GM19463 (cell line): ENCODE measurements at regions not wholly inside any gene's neighbourhood (a gene's known extent, or its start where the extent isn't known, plus 50 kb on each side); places are given as distances from the start of the nearest gene placed in this dataset.

Source experiments
- ATAC-seq: cut with Tn5 transposase; IDR thresholded peaks from one replicate; pipeline ENCODE4 v1.9.1; 2021; ENCODE audit warnings: mild to moderate bottlenecking, moderate library complexity; ENCODE audit not compliant: unreplicated experiment

DNA sequence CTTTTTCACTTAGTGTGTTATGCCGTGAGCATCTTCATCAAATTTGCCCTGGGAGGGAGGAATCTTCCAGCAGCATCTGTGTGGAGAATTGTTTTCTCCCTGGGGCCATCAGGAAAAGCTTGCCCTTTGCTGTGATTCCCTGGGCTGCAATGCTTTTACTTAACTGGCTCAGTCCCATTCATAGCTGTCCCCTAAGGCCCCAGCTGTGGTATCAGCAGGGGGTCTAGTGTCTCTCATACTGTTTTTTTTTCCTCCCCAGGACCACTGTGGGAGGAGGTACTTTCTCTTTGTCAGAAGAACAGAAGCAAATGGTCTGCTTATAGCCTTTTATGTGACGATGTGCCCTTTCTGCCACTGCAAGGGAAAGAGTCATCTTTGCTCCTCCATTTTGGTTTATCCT is 176.8 kb upstream of the CELF4 start:
- no peak for ATAC-seq

DNA sequence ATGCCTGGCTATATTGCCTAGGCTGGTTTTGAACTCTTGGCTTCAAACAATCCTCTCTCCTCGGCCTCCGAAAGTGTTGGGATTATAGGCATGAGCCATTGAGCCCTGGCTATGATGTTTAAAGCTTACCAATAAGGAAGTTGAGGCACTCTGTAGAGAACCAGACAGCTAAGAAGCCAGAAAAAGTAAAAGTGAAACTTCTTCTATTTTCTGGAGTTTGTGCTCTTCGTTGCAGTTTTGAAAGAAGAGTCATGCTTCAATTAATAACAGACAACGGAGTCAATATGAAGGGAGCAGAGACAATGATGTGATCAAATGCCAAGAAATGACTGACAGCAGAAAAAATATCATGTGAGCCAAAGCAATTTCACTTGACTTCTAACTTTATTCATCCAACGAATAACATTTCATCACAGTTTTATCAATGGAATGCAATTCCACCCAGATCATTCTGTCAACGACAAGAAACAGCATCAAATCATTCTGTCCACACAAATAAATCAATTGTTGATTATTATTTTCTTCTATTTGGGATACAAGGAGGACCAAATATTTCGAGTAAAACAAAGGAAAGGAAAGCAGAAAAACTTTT is 175.5 kb upstream of the CELF4 start:
- ATAC-seq = no peak

DNA sequence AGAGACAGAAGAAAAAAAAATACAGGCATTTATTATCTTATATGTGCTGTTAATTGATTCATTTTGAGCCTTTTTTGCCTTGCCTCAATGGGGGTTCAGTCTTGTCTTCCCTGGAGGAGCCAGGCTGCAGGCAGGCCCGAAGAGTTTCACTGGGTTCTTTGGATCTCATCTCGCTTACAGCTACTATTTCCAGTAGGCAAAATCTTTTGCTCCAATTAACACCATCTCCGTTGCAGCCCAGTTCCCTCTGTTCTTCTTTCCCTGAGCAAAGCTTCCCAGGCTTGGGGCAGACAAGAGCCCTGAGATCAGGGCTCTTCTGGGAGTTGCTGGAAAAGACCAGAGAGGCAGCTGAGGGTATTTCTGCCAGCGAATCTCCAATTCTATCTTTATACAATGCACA is 168.8 kb upstream of the CELF4 start:
- ATAC-seq = no peak

DNA sequence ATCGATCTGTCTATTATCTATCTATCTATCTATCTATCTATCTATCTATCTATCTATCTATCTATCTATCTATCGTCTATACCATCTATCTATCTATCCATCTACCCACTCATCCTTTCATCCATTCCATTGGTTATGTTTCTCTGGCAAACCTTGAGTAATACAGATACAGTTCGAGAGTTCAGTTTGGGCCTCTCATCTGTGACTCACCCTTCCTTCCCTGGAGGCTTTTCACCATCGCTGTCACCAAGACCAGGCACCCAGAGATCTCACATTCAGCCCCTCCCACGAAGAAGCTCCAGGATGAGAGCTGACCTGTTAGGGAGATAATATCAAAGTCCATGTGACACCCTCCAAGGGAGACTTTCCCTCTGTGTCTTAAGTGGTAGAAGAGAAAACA is 164.1 kb upstream of the CELF4 start:
- ATAC-seq = no peak

DNA sequence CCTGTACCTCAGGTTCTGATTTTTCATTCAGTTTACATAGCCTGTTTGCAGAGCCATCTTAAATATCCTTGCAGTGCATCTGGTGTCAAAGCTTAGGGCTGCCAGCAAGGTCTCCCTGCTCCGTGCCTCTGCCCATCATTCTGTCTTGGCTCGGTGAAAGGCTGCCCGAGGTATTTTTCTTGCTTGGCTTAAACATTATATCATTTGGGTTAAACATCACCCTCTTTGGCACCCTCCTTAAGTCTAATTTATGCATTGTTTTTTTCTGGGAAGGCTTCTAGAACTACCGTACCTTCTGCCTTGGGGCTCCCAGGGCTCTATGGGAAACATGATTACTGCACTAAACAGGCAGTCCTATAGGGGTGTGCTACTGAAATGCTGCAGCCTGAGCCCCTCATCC is 158.6 kb upstream of the CELF4 start:
- no peak for ATAC-seq

DNA sequence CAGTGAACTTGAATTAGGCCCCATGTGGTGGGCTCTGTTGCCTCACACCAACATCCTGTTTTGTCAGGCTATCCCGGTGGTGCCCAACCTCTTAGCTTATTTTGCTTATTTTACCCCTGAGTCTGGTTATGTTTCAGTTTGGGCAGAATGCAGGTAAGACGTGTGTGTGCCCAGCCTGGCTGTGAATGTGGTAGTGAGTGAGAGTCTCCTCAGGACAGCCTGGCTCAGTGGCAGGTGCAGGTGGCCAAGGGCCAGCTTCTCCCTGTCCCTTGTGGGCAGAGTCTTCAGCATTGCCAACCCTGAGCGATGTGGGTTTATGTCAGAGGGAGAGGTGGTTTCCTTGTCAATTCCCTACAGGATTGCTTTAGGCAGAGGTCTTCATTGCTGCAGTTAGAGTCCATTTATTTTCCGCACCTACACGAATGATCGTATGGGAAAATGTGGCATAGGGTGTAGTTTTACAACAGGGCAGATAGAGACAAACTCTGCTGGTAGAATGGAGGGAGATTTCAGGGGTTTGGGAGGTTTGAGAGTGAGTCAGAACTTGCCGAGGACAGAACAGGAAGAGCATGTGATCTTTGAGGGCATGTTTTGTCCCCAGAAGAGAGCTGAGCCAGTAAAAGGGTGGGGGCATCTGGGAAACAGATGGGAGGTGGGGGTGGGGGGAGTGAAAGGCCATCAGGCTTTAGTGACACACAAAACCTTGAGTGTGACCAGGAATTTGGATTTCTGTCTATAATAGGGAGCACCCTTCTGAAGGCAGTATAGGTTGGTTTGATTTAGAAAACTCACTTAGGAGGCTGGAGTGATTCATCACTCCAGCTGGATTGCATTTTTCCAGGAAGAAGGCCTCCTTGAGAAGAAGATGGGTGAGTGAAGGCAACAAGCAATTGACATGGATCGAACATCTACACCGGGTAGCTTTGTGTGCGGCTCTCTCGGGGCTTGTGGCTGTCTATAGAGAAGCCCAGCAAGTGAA is 156.2 kb upstream of the CELF4 start:
- no peak for ATAC-seq

DNA sequence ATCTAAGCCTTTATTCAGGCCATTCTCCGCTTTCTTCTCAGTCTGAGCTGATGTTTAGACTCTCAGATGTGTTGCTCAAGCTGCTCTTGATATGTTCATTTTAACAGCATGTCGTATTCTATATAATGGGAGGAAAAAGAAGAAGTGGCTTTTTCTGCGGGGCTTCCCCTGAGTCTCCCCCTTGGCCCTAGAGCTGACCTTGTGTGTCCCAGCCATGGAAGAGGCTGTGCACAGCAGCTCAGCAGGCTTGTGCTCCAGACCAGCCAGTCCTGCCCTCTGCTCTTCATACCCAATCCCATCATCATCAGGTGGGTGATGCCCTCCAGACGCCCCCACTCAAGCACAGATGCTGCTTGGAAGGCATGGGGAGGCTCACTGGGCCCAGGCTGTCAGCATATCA is 155.1 kb upstream of the CELF4 start:
- no peak for ATAC-seq

DNA sequence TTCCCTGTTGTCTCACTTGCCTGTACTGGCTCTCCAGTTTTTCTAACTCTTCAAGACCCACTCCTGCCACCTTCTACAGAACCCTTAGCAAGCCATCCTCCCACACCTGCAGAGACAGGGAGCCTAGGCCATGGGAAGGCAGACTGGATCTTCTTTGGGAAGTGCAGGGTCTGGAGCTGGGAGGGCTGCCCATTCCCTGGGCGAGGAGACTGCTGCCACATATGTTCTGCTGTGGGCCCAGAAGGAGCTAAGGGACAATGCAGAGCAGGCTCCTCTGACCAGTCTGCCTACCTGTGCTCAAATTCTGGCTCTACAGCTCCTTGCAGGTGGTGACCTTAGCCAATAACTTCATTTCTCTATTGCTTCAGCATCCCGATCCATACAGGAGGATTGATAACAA is 152.1 kb upstream of the CELF4 start:
- no peak for ATAC-seq

DNA sequence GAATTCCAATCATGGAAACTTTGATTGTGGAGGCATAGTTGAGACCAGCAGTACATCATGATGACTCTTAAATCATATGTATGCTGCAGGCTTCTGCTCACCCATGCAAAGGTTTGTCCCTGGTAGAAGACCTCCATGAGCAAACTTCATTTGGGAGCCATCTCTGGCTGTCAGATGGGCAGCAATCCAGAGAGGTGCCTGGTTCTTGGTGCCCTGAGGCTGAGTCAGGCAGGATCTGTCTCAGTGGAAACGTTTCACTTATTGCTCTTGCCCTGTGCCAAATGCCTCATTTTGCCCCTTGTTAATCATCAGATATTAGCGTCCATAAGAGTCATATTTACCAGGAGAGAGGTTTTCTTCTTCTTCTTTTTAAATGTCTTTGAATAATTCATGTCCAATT is 151.5 kb upstream of the CELF4 start:
- ATAC-seq = no peak

DNA sequence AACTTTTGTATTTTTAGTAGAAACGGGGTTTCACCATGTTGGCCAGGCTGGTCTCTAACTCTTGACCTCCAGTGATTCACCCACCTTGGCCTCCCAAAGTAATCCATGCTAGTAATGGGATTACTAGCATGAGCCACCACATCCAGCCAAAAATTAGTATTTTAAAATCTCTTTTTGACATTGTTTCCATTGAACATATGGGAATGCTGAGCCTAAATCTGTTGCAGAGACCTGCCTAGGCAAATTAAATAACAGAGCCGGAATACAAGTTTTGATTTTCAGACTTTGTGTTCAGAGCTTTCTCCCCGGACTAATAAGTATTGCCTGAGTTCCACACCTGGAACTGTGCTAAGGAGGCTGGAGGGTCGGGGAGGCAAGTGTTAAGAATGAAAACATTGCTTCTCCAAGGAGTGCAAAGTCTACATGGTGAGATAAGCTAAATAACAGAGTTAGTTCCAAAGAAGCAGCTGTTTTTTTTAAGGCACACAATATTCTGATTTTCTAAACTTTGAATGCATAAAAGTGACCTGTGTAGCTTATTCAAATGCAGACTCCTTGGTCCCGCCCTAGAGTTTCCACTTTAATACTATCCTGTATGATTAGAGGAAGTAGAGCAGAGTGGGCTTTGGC is 150.6 kb upstream of the CELF4 start:
- ATAC-seq = no peak

DNA sequence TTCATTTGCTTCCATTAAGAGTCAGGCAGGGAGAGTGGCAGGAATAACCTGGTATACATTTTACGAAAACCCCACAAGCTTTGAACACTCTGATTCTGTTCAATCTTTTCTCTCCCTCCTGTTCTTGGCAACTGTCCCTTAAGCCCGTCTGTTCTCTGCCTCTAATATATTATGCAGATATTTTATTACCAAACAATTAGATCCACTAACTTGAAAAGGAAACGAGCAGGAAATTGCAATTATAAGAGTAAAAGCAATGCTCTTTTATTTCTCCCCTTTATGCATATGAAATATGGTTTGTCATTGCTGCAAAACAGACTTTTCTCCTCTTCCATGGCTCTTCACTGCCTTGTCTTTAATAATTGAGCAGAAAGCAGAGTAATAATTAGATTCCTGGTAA is 149.1 kb upstream of the CELF4 start:
- no peak for ATAC-seq

DNA sequence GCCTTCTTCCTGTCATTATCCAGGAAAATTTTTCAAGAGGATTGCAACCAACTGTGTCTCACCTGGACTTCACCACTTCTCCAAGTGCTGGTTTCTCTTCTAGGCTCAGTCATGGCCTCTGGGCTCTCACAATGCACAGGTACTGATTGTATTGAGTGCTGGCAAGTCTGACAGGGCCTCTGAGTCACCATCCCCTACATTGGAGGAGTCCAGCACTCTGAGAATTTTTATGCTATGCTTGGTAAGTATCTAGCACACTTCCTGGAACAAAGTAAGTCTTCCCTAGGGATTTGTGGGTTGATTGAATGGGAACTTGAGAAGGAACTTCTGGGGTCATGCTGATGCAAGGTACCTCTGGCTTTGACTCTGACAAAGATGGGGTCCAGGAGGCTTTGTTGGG is 147.2 kb upstream of the CELF4 start:
- no peak for ATAC-seq

DNA sequence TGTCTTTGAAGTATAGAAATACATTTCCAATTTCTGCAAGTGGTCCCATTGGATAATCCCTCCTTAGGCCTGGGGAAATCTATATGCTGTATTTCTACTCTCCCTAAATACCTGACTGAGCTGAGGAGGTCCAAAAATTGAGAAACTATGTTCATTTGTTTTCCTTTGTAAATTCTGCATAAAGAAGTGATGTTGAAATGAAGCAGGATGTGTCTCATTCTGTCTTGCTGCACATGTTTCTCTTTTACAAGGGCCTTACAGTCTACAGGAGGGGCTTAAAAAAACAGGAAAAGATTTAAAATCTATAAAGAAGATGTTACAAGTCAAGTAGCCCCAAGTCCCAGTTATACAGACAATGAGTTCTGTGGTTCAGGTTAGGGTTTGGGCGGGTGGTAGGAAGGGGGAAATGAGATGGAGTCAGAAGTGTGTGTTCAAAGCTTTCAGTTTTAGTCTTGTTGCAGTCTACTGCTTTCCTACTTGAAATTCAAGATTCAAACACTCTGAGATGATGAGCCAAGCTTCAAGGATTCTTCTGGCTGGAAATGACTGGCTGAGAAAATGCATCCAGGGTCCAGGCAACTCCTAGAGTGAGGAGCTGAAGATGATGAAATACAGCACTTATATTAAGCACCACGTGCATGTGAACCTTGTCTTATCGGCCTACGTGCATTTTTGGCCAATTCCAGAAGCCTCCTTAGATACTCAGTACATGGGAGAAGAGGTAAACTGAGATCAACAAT is 146.3 kb upstream of the CELF4 start:
- ATAC-seq = no peak

DNA sequence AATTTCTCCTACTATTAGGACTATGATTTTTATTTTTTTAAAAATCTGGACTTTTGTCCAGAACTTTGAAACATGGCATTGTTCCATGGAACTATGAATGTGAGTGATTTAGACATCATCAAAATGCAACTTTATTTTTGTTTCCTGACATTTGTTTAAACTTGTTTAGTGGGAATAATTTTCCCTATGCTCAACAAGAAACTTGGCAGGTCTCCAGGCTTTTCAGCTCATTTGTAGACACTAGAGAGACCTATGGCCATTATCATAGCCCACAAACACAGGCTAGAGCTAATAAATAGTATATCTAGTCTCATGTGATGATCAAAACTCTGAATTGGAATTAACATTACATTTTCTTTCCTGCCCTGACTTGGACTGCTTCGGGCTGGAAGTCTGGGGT is 145.1 kb upstream of the CELF4 start:
- ATAC-seq = no peak

DNA sequence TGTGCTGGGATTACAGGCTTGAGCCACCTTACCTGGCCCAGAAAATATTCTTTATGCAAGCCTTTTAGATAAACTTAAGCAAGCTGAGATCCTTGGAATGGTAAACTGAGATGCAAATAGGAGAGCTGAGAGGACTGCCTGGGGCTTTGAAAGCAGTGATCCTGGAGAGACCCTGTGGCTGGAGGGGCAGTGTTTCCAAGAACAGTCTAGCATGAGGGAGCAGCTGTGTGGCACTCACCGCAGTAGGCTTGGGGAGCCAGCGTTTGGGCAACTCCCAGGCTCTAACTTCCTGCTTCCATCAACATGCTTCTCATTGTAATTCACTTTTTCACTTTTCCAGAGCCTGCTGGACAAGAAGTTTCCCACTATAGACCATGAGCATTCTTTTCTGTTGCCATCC is 144.1 kb upstream of the CELF4 start:
- no peak for ATAC-seq

DNA sequence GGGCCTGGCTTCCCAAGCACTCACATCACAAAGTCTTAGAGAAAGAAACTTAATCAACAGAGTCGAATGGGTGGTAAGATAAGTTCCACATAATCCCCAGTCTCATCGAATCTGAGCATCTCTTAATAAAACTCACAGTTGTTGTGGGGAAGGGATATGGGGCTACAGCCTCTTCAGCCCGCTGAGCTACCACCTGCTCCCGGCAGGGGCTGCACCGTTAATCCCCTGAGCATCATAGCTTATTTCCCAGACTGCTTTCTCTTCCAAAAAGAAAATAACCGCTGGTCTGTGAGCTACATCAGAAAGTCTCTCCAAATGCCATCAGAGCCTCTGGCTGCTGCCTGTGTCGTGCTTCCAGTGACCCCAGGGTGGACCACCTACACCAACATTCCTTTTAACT is 139.4 kb upstream of the CELF4 start:
- no peak for ATAC-seq

DNA sequence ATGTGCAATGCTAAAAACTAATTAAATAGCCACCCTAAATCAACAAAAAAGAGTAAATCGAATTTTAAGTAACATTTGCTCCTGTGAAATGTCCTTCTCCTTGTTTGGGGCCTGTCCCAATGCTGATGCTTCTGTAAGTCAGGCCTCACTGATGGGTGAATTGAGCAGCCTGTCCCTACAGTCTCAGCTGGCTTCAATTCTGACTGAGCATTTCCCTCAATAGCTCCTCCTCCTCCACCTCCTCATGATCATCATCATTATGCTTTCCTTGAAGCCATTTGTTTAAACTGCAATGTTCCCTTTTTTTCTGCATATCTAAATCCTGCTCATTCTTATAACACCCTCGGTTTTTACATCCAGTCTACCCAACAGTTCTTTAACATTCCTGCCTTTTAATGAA is 137.2 kb upstream of the CELF4 start:
- ATAC-seq = no peak

DNA sequence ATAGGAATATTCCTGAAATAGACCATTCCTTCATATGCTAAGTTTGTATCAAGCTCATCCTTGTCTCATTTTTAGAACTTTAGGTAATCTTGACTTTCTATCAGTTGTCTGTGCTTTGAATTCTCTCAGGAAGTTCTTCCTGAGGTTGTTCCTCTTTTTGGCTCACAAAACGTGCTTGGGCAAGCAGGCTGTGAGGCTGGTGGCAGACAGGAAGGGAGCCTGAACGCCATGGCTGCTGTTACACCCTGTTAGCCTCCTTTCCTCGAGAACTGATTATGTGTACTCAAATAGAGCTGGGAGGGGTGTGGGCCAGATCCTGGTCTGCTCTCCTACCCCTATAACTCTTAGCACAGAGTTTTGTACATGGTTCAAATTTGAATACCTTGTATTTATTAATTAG is 136.4 kb upstream of the CELF4 start:
- ATAC-seq = no peak

DNA sequence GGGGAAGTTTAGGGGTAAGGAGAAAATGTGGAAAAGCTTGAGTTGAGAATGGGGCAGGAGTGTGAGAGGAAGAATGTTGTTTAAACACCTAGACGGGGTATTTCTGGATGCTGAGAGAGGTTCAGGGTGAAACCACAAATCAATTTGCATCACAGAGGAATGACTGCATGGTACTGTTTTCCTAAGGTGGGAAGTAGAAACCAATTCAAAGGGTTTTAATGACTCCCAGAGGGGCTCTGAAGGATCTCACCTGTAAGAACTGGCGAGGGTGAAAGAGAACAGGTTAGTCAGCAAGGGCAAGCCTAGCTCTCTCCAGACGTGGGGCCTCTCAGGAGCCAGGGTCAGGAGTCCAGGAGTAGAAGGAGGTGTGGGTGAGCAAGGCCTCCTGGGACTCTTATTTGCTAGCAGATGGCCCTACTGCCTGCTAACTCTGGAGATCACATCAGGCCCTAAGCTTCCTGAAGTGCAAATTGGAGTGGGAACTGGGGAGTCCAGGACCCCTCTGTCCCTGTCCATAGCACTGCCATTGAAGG is 133.0 kb upstream of the CELF4 start:
- no peak for ATAC-seq

DNA sequence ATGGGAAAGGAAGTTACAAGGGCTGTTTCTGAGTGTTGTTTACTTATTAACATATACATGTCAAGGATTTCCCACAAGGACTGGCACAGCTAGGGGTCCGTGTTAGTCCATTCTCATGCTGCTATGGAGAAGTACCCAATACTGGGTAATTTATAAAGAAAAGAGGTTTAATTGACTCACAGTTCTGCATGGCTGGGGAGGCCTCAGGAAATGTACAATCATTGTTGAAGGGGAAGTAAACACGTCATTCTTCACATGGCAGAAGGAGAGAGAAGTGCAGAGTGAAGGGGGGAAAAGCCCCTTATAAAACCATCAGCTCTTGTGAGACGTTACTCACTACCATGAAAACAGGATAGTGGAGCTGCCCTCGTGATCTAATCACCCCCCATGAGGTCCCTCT is 128.9 kb upstream of the CELF4 start:
- no peak for ATAC-seq

DNA sequence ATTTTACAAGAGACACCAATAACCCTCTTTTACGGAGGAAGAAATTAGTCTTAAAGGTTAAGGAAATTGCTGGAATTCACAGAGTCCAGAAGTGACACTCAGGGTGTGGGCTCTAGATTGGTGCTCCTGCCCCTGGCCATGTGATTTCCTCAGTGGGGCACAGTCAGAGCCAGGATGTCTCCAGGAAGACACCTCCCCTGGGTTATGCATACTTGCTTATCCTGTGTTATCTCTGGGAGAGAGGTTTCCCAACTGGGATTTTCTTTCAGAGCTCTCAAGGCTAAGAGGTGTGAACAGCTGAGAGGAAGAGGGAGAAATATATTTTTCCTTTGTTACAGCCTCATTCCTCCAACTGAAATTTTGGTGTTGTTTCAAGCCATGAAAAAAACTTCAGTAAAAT is 125.6 kb upstream of the CELF4 start:
- ATAC-seq = no peak
